Dedifferentiated amniotic fluid mesenchymal stem cell (primary cell): ENCODE measurements at regions not wholly inside any gene's neighbourhood (a gene's known extent, or its start where the extent isn't known, plus 50 kb on each side); places are given as distances from the start of the nearest gene placed in this dataset.

Experiments
- DNase-seq: peaks from one replicate; pipeline ENCODE4 v3.0.0-alpha.2; 2016; ENCODE audit errors: extremely low spot score

DNA sequence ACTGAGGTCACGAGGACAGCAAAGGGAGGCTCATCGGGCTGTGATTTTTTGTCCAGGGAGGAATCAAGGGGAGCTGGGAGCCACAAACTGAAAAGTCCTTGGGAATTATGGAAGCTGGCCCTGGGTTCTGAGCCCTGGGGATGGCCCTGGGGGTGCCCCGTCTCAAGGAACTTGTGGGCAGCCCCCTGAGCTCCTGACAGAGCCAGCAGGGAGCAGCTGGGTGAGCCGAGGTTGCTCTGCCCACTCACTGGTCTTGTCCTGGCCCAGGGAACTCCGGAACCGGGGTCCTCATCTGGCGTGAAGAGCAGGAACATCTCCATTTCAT, 61.3 kb upstream of the HDAC4 start:
- no peak for DNase-seq

GRCh38 chr2:239461291-239462190, 60.7 kb upstream of the HDAC4 start:
- DNase-seq = no peak

DNA sequence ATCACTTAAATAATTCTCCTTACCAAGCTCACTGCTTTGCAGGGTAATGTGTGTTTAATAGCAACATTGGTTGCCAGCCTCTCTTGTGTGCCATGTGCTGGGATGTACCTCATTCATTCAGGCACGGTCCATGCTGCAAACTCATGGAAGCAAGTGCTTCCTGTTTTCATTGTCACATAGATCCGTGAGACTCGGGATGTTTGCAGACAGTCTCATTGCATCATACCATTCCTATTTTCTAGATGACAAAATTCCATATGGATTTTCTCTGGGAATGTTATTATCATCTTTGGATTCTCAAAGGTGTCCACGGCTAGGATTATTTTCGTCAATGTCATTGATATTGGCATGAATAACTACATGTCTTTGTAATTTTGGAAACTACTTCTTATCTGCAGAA, 60.0 kb upstream of the HDAC4 start:
- DNase-seq = no peak

- no peak for DNase-seq
Observed at GRCh38 chr2:239459606-239460005, 58.8 kb upstream of the HDAC4 start.

- no peak for DNase-seq
Observed at GRCh38 chr2:239459056-239459455, 58.2 kb upstream of the HDAC4 start.

- no peak for DNase-seq
Observed at GRCh38 chr2:239457586-239458445, 57.0 kb upstream of the HDAC4 start.

GRCh38 chr2:239456940-239457339, 56.1 kb upstream of the HDAC4 start:
- DNase-seq = no peak

GRCh38 chr2:239455436-239456203, 54.8 kb upstream of the HDAC4 start:
- DNase-seq = no peak

DNA sequence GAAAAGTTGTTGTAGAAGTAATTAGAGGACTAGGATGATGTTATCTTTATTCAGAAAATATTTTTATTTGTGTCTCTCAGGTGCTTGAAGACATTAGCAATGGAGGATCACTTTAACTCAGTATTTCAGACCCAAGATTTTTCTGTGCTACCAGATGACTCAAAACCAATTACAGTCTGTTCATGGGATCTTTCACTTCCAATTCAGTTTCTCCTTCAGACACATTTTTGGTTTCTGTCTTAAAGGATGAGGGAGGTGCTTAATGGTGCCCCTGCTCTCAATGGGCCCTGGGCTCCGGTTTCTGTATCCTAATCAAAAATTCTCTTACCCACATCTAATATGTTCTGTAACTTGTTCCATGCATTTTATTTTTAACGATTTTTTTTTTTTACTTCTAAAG, 53.7 kb upstream of the HDAC4 start:
- DNase-seq = no peak
